T-helper 1 cell (primary cell): ENCODE measurements at regions not wholly inside any gene's neighbourhood (a gene's known extent, or its start where the extent isn't known, plus 50 kb on each side); places are given as distances from the start of the nearest gene placed in this dataset.

Experiments
- DNase-seq, 5 donors: peaks; one replicate each; pipeline ENCODE4 v3.0.0-alpha.2; 2012 to 2020

DNA sequence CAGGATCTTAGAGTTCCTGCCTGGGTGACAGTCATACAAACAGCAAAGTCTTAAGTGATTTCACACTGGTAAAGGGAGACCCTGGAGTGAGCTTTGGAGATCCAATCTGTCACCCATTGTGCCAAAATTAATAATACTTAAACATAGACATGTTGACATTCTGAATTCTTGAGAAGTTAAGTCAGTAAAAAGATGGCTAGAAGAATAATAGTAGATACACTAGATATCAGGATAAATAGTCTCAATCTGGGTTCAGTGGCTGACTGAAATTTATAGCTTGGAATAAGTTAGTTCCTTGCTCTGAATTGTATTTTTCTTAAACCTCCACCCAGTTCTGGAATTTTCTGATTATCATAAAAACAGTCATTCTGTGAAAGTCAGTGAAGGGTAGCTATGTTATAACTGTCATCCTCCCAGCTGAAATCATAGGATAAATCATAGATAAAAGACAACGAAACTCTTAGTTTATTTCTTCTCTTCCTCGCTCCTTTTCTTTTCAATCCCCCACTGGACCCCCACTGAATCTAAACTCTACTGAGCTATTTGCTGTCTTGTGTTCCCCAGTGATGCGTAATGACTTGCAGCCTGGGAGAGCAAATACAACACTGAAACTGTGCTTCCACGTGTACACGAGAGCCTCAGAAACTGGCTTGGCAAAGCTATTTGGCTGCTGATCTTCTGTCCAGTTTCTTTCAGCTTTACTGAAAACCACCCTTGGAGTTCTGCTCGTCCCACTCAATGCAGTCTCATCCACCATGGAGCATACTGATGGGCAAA lies 175.4 kb upstream of the TP63 start:
- no peak for DNase-seq

- no peak for DNase-seq
These were observed 174.0 kb upstream of the TP63 start for GRCh38 chr3:189457201-189457607.

DNA sequence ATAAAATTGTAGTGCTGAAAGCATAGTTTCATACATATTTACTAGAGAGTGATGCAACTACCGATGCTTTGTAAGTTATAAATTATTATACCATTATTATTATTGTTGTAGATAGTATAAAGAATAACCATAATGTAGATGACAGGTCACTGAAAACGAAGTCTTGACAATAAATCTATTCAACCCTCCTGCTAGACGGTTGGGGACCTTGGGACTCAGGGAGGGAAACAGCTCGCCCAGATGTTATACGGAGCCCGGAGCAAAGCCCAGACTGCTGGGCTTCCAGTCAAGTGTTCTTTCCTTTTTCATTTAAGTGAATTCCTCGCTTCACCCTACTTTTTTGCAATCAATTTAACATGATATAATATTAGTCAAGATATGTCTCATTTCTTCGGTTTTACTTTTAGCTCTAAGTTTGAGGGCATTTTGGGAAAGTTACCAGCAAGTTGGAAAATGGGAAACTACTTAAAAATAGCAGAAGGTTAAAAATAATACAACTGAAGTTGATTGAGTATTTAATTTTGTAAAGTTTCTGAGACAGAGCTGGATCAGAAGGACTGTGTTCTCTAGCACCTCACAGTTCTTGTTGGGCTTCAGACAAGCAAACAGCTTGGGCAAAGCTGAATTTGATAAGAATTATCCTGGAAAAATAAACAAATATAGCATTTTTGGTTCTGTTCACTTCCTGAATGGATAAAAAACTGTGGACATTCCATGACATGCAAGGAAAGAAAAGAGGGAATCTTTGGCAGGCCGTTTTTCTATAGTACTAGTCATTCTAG lies 173.4 kb upstream of the TP63 start:
- no peak for DNase-seq

- DNase-seq = no peak
These were observed 172.7 kb upstream of the TP63 start for GRCh38 chr3:189458528-189458927.

DNA sequence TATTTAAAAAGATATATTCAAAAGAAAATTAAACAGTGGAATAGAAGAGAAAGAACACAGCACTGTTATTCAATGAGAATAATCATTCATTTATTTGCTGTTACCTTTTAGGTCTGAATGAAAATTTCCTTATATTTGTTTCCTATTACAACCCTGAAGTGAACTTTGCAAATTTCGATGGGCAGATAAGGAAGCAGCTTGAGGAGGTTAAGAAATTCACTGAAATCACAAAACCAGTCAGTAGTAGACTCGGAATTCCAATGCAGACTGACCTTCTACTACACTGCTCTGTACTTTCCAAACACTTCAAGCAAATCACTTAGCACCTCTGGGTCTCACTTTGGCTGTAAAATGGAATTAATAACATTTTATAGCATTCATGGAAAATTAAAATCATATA lies 172.0 kb upstream of the TP63 start:
- DNase-seq = no peak

DNA sequence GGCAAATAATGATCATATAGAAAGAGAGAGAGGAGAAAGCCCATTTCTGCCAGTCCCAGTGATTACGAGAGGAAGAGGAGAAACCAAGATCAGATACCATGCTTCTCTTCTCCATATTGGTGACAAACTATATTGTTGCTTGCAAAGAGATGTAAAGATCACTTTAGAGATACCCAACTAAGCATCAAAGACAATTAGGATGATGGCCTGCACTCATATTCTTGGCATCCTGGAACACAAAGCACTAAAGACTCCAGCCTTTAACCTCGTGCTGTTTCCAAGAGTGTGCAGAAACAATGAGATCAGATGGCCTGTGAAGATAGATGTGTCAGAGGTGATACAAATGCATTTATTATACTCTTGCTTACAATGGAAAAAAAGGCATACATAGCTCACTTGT lies 170.7 kb upstream of the TP63 start:
- no peak for DNase-seq

GRCh38 chr3:189464799-189465198 lies 166.4 kb upstream of the TP63 start:
- no peak for DNase-seq

DNA sequence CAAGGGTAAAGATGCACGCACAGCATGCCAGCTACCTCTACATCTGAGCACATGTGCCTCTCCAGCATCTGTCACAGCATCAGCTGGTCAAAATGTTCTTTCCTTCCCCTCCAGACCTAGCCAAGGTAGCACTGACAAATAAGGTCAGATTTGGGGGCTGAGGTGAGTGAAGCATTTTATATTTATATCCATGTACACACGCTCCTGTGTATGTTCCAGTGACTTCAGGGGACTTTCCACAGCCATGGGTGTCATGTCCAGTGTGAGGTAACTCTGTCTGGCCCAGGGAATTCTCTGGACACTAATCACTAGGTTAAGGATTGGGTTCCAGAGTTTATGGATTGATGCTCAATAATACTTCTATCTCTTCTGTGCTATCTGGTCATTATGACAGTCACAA lies 165.2 kb upstream of the TP63 start:
- DNase-seq = no peak

DNA sequence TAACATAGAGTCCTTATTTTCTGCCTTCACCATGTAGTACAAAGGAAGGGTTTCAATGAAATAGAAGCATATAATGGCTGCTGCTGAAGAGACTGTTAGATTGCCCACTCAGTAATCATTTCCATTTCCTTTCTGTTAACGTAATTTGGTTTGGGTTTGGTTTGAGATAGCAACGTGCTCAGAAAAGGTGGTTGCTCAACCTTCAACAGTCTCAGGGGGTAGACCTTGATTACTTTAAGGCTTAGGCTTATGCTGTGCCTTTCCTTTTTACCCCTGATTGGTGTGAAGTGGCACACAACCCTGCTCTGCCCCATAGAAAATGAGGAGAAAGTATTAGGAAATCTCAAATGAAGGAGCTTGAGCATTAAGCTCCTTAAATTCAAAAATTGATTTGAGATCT lies 163.7 kb upstream of the TP63 start:
- DNase-seq = no peak

DNA sequence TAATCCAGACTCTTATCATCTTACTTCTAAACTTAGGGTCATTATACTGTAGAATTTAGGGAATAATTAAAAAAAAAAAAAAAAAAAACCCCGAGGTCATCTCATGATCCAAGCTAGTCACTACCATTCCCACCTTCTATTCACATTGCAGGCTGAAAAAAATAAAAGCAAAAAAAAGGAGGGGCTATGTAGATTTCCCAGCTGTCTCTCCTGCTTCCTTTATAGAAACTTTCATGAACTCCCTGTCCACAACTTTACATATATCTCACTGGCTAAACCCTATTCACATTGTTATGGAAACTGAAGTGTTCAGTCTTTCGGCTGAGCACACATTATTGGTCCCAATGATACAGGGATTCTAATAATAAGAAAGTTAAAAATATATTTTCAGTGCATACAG lies 156.2 kb upstream of the TP63 start:
- DNase-seq = no peak

GRCh38 chr3:189477614-189478013 lies 153.6 kb upstream of the TP63 start:
- DNase-seq = no peak

DNA sequence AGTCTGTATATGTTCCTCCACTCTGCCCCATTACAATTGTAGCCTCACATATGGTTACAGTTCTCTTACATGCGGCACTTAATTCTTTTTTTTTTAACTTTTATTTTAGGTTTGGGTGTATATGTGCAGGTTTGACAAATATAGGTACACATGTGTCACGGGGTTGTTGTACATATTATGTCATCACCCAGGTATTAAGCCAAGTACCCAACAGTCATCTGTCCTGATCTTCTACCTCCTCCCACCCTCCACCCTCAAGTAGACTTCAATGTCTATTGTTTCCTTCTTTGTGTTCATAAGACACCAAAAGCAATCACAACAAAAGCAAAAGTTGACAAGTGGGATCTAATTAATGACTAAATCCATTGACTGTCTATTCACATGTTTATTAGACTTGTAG lies 144.6 kb upstream of the TP63 start:
- DNase-seq = no peak

DNA sequence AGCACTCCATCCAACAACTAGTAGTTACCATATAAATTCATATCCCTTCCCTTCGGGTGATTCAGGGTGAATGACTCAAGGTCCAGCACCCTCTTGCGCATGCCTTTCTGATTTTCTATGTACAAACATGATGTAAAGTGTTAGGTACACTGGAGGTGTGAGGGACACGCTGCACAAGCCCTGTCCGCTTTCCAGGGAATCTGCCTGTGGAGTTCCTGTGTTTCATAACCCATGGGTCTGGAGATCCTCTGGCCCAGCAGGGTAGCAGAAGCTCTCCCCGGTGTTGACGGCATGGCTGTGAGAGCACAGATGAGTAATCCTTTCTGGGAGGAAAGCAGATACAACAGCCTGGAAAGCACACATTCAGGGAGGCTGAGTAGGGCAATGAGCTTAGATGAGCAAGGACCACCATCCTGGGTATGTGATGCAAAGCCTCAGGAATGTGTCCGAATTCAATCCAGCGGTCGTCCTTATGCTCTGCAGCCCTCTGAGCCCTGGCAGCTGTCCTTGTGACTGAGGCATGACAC lies 142.9 kb upstream of the TP63 start:
- no peak for DNase-seq

DNA sequence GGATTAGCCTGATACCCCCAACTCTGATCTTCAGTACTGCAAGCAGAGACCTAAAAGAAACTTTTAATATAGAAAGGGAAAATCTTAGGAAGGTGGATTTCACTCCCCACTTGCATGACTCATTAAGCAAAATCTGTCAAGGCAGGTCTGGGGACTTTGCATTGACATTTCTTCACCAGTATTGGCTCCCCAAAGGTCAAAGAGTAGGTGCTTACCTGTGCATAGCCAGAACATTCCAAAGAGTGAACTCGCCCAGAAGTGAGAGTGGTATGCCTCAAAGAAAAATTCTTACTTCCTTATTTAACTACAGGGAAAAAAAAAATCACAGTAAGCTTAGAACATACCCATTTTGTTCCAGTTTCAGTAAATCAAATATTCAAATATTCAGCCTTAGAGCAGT lies 140.9 kb upstream of the TP63 start:
- DNase-seq = no peak

GRCh38 chr3:189490749-189491148 lies 140.4 kb upstream of the TP63 start:
- no peak for DNase-seq

DNA sequence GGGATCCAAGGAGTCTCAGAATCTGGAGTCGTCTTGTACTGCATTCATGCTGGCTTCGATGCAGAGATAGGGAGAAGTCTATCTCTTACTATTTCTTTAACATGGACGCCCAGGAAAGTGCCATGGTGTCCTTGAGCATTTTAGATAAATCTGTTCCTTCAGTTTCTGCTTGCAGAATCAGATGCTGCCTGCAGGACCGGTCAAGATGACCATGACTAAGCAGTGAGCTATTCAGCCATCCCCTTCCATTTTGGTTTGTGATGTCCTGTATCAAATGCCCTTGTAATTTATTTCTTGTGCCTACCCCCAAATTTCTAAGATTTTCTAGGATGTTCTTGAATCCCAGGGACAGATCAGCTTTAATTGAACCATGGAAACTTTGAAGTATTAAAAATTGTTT lies 139.4 kb upstream of the TP63 start:
- DNase-seq = no peak

GRCh38 chr3:189493271-189493670 lies 137.9 kb upstream of the TP63 start:
- no peak for DNase-seq

- no peak for DNase-seq
These were observed 136.6 kb upstream of the TP63 start for GRCh38 chr3:189494632-189495031.

DNA sequence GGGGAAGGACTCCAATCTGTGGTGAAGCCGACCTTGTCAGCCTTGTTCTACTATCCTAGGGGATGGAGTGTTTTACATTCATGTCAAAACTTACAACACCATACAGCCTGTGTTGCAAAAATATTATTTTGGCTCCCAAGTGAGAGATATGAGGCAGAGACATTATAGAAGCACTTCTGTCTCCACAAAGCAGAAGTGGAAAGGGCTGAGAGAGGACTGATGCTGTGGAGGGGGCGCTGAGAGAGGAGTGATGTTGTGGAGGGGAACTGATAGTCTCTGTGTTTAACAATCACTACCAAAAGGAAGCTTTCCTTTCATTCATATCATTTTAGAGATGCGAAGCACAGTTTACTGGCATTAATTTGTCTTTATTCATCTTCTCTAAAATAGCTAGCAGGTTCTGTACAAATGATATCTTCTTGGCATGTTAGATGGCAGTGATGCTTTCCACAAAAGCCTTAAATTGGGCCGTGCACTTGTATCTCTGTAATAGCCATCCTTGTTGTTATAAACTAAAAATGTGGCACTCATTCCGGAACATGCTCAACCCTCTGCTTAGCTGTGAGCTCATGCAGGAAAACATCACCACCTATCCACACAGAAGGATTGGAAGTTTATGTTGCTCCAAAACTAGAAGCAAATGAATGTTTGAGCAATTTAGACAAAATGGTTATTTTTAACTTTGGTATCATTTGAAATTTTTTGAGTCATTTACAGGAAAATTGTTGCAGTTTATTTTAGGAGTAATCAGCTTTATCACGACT lies 134.6 kb upstream of the TP63 start:
- DNase-seq = no peak

DNA sequence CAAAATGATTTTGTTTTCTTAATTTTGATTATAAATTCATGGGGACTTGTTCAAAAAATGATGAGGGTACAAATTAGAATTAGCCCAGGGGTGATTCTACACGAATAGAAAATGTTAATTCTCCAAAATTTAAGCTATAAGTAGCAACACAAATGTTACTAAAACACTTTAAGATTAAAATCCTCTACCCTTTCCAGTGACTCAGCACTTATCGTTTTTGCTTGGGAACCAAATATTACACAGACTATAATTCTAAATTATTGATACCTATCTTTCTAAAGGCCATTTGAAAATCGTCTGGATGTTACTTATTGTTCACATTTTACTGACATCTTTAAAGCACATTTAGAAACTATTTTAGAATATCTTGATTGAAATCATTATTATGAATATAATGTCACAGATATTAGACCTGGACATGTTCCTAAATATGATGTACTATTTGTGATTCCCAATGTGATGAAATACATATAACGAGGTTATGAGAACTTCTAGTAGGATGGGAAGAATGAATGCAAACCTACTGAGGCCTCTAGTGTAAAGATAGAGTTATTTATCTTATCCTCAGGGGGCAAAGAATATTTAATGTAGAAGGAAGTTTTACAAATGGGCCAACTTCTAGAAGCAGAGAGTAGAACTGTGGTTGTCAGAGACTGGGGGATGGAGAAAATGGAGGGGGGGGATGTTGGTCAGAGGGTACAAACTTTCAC lies 132.0 kb upstream of the TP63 start:
- DNase-seq = no peak

- DNase-seq = no peak
These were observed 130.9 kb upstream of the TP63 start for GRCh38 chr3:189500299-189500698.

GRCh38 chr3:189500798-189501495 lies 130.2 kb upstream of the TP63 start:
- DNase-seq = no peak
